Esophagus (tissue), 2 donors: ENCODE measurements at regions not wholly inside any gene's neighbourhood (a gene's known extent, or its start where the extent isn't known, plus 50 kb on each side); places are given as distances from the start of the nearest gene placed in this dataset.
"Not testable (repeated sequence)": the region's sequence is repeated elsewhere in the genome, so short reads cannot be mapped to it uniquely, and the experiment has no call there.

Experiments used
- H3K27ac ChIP-seq, 2 donors: one replicate each; pipeline ENCODE4 v1.5.1; 2013; ENCODE audit warnings: low read depth in 2 of 2, mild to moderate bottlenecking in 2 of 2, inconsistent platforms in 1 of 2, low read length in 1 of 2, moderate library complexity in 1 of 2
- H3K27me3 ChIP-seq, 2 donors: one replicate each; pipeline ENCODE4 v1.6.1; 2013; ENCODE audit warnings: low read length in 2 of 2, control low read depth in 1 of 2, mild to moderate bottlenecking in 1 of 2; ENCODE audit not compliant: insufficient read depth in 2 of 2, control insufficient read depth in 1 of 2
- H3K36me3 ChIP-seq, 2 donors: one replicate each; pipeline ENCODE4 v1.6.1; 2013; ENCODE audit warnings: low read length in 1 of 2; ENCODE audit not compliant: control insufficient read depth in 2 of 2, insufficient read depth in 2 of 2
- H3K4me1 ChIP-seq, 2 donors: one replicate each; pipeline ENCODE4 v1.6.1; 2013; ENCODE audit warnings: low read length in 1 of 2; ENCODE audit not compliant: control insufficient read depth in 2 of 2, insufficient read depth in 2 of 2
- H3K4me3 ChIP-seq, 2 donors: one replicate each; pipeline ENCODE4 v1.5.1; 2013; ENCODE audit warnings: low read length in 2 of 2, mild to moderate bottlenecking in 2 of 2, low read depth in 1 of 2, moderate library complexity in 1 of 2
- H3K9me3 ChIP-seq, 2 donors: one replicate each; pipeline ENCODE4 v1.6.1; 2013; ENCODE audit warnings: mild to moderate bottlenecking in 2 of 2, low read depth in 1 of 2, low read length in 1 of 2, moderate library complexity in 1 of 2; ENCODE audit not compliant: control insufficient read depth in 2 of 2, insufficient read depth in 1 of 2
- WGBS, 2 donors: extraction: QIAGEN DNeasy Blood & Tissue Kit; methylation state at CpG; one replicate each; pipeline ENCODE4 v1.1.7; 2013; 5-methylcytosine and 5-hydroxymethylcytosine counted together
- donor health status: healthy with polysubstance abuse.
- donor health status: Bipolar disorder and iron deficiency.

GRCh38 chr11:87775036-87775435 is 400.2 kb downstream of the RAB38 start:
- H3K27me3 ChIP-seq = no peaks in the 10 kb centered on the region
- no peaks in the 10 kb centered on the region for H3K4me1 ChIP-seq
- 44 to 52% methylated on average over 1 of the region's 1 CpG for WGBS, 2 donors
- H3K4me3 ChIP-seq = no peak overlapping the region
- H3K27ac ChIP-seq = no peak overlapping the region
- no peaks in the 10 kb centered on the region for H3K36me3 ChIP-seq
- H3K9me3 ChIP-seq = no peaks in the 10 kb centered on the region

- Histone ChIP-seq H3K4me3 (no peak overlapping the region), H3K9me3 (no peaks in the 10 kb centered on the region), H3K27me3 (no peaks in the 10 kb centered on the region), H3K36me3 (no peaks in the 10 kb centered on the region), H3K4me1 (no peaks in the 10 kb centered on the region), H3K27ac (no peak overlapping the region)
- WGBS, 2 donors = 56 to 57% methylated on average over 3 of the region's 3 CpGs
Observed at GRCh38 chr11:87769661-87770060, 405.6 kb downstream of the RAB38 start.

DNA sequence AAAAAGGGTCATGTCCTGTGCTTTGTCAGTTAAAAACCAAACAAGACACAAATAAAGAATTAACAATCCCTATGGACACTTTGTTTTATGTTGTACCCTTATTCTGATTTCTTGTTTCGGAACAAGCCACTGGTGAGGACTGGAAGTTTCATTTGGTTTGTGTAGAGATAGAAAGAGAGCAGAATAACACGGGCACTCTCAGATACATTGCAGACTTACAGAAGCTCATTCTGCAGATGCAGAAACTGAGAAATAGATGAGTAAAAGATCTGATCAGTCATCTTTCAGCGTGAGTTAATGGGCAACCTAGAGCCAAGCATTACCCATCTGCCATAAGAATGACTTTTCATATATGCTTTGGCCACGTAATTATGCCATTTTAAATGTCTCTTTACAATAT is 407.6 kb downstream of the RAB38 start:
- Histone ChIP-seq H3K36me3 (no peaks in the 10 kb centered on the region), H3K4me3 (no peak overlapping the region), H3K4me1 (no peaks in the 10 kb centered on the region), H3K27me3 (no peaks in the 10 kb centered on the region), H3K9me3 (no peaks in the 10 kb centered on the region), H3K27ac (no peak overlapping the region)
- 75 to 78% methylated on average over 4 of the region's 4 CpGs for WGBS, 2 donors

- not testable (repeated sequence) for H3K27ac ChIP-seq, H3K36me3 ChIP-seq, H3K4me1 ChIP-seq, H3K4me3 ChIP-seq, H3K9me3 ChIP-seq, H3K27me3 ChIP-seq
- WGBS, 2 donors = 80 to 84% methylated on average over 9 of the region's 9 CpGs
Observed at GRCh38 chr11:87764075-87764474, 411.2 kb downstream of the RAB38 start.

- no peak overlapping the region for H3K4me3 ChIP-seq
- no peaks in the 10 kb centered on the region for H3K36me3 ChIP-seq
- 70 to 85% methylated on average over 1 of the region's 1 CpG for WGBS, 2 donors
- H3K9me3 ChIP-seq = no peaks in the 10 kb centered on the region
- no peaks in the 10 kb centered on the region for H3K4me1 ChIP-seq
- no peaks in the 10 kb centered on the region for H3K27me3 ChIP-seq
- H3K27ac ChIP-seq = no peak overlapping the region
Observed at GRCh38 chr11:87754685-87755084, 420.6 kb downstream of the RAB38 start.

DNA sequence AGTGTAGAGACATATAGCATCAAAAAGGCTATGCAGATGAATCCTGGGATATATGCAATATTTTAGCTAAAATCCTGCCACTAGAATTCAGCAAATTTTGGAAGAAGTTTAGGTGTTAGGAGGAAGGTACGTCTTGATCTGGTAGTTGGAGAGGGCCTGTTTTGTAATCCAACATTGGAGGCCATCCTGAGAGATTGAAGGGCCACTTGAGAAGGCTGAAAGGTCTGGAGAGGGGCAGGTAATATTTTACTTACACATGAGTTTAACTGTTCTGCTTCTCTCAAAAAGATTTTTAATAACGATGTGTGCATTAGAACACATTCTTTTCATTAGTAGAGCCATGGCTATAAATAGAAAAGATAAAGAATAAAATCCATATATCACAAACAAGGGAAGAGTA is 422.1 kb downstream of the RAB38 start:
- WGBS, 2 donors = 78 to 83% methylated on average over 2 of the region's 2 CpGs
- H3K27ac ChIP-seq = no peak overlapping the region
- no peaks in the 10 kb centered on the region for H3K27me3 ChIP-seq
- H3K4me3 ChIP-seq = no peak overlapping the region
- no peaks in the 10 kb centered on the region for H3K4me1 ChIP-seq
- H3K9me3 ChIP-seq = no peaks in the 10 kb centered on the region
- no peaks in the 10 kb centered on the region for H3K36me3 ChIP-seq

DNA sequence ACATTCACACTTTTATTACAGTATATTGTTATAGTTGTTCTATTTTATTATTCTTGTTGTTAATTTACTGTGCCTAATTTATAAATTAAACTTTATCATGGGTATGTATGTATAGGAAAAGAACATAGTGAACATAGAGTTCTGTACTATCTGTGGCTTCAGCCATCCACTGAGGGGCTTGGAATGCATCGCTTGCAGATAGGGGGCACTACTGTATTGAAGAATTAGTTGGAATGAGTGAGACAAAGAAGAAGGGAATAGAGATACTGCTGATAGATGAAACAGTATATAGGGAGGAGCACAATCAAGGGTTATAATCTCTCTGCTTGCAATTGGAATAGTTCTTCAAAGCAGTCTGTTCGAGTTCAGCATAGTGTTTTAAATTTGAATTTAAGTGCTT is 432.2 kb downstream of the RAB38 start:
- H3K36me3 ChIP-seq = no peaks in the 10 kb centered on the region
- WGBS, 2 donors = 39 to 45% methylated on average over 2 of the region's 2 CpGs
- H3K4me3 ChIP-seq = no peak overlapping the region
- H3K9me3 ChIP-seq = no peaks in the 10 kb centered on the region
- no peaks in the 10 kb centered on the region for H3K27me3 ChIP-seq
- H3K4me1 ChIP-seq = no peaks in the 10 kb centered on the region
- no peak overlapping the region for H3K27ac ChIP-seq

DNA sequence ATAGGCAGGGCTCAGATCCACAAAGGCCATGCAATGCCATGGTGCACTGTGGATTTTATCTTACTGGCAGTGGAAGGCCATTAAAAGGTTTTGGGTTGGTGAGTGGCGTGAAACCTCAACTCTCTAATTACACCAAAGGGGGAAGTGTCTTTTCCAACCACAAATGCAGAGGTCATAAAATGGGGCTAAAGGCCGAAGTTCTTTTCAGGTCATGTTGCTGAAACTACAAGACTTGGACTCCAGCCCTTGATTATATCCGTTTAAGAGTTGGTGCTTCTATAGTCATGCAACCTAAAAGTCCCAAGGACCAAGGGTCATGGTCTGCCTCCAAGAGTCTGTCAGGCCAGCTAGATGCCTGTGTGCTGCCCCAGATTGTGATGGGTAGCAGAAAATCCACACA is 434.3 kb downstream of the RAB38 start:
- H3K9me3 ChIP-seq = no peaks in the 10 kb centered on the region
- no peaks in the 10 kb centered on the region for H3K4me1 ChIP-seq
- no peak overlapping the region for H3K4me3 ChIP-seq
- H3K36me3 ChIP-seq = no peaks in the 10 kb centered on the region
- H3K27ac ChIP-seq = no peak overlapping the region
- 62 to 78% methylated on average over 3 of the region's 3 CpGs for WGBS, 2 donors
- H3K27me3 ChIP-seq = no peaks in the 10 kb centered on the region

DNA sequence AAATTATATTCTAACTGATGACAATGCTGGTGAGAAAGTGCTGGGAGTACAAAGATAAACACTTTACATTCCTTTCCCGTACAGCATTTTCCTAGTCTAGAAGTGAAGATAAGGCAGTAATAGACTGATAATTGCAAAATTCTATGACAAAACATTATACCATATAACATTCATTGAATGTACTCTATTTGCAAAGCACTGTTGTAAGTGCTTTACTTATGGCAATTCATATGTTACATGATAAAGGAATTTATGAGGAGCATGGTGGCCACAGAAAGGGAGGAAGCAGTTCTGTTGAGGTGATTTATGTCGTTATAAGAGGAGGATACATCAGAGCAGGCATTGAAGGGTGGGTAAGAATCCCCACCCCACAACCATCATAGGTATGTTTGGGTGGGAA is 434.8 kb downstream of the RAB38 start:
- Histone ChIP-seq H3K9me3 (no peaks in the 10 kb centered on the region), H3K4me3 (no peak overlapping the region), H3K27me3 (no peaks in the 10 kb centered on the region), H3K27ac (no peak overlapping the region), H3K36me3 (no peaks in the 10 kb centered on the region), H3K4me1 (no peaks in the 10 kb centered on the region)
- WGBS, 2 donors = 46 to 66% methylated on average over 2 of the region's 2 CpGs

GRCh38 chr11:87739766-87740165 is 435.5 kb downstream of the RAB38 start:
- no peaks in the 10 kb centered on the region for H3K27me3 ChIP-seq

More at GRCh38 chr11:87739766-87740165, 435.5 kb downstream of the RAB38 start:
- Histone ChIP-seq H3K4me1 (no peaks in the 10 kb centered on the region), H3K9me3 (no peaks in the 10 kb centered on the region), H3K4me3 (no peak overlapping the region), H3K27ac (no peak overlapping the region), H3K36me3 (no peaks in the 10 kb centered on the region)
- WGBS, 2 donors = 52 to 68% methylated on average over 1 of the region's 1 CpG
